K562 (cell line): ENCODE measurements at regions not wholly inside any gene's neighbourhood (a gene's known extent, or its start where the extent isn't known, plus 50 kb on each side); places are given as distances from the start of the nearest gene placed in this dataset.
"Not testable (repeated sequence)": the region's sequence is repeated elsewhere in the genome, so short reads cannot be mapped to it uniquely, and the experiment has no call there.

Source experiments
- ATAC-seq: fragments of 200-7000 bp; cut with Tn5 transposase; 3 replicates; pipeline ENCODE4 v1.9.1; 2020; ENCODE audit warnings: moderate library complexity
- BruUV-seq: library from RNA; stranded (reverse); fragments of 400-500 nt; replicated peaks from 2 replicates; lab custom pipeline; 2021; lab: Mats Ljungman, UMichigan
- CTCF ChIA-PET: fragments of 300-600 bp; formaldehyde crosslinking; extraction: SDS; loops from one replicate; lab custom pipeline; 2021; ENCODE audit warnings: low intra/inter-chr PET ratio; lab: Yijun Ruan, JAX
- POLR2A ChIA-PET: fragments of 300-600, 350-650 bp; sonication (Branson Sonifier 250); formaldehyde crosslinking; extraction: SDS; loops from one replicate; lab custom pipeline; 2021; ENCODE audit warnings: antibody characterized with exemption, inconsistent platforms; lab: Yijun Ruan, JAX
- DNase-seq, 4 experiments: peaks; one replicate each; pipeline versions ENCODE4 v3.0.0 to v3.0.0-alpha.2; 2011 to 2018; ENCODE audit warnings: low spot score in 3 of 4, mixed read lengths in 3 of 4; ENCODE audit errors: extremely low read depth in 1 of 4
- FAIRE-seq: peaks from 2 replicates; lab custom pipeline; 2011; peaks lifted over from hg19 to GRCh38; lab: Jason Lieb, UNC
- H2AFZ ChIP-seq: 2 replicates; pipeline ENCODE4 v1.6.0; 2011; ENCODE audit warnings: low read depth, low read length, control low read depth, inconsistent platforms
- H3K27ac ChIP-seq: fragments of 200-600 bp; 3 replicates; pipeline ENCODE4 v1.8.0; 2011; ENCODE audit warnings: low read depth, mild to moderate bottlenecking, control low read depth, inconsistent platforms, low read length, moderate library complexity, mixed read lengths; ENCODE audit errors: extremely low read depth
- H3K27me3 ChIP-seq, 2 experiments: fragments of 300-600 bp in 1 of 2; 2 replicates in 1 of 2; 3 replicates in 1 of 2; pipeline versions ENCODE4 v1.6.0 to v1.8.0; 2011; ENCODE audit warnings: inconsistent platforms in 2 of 2, low read length in 2 of 2, mild to moderate bottlenecking in 1 of 2, mixed read lengths in 1 of 2, moderate library complexity in 1 of 2; ENCODE audit not compliant: control insufficient read depth in 2 of 2, insufficient read depth in 2 of 2
- H3K36me3 ChIP-seq: fragments of 300-600 bp; 3 replicates; pipeline ENCODE4 v1.8.0; 2011; ENCODE audit warnings: mild to moderate bottlenecking, low read length, inconsistent platforms; ENCODE audit not compliant: control insufficient read depth, insufficient read depth
- H3K4me1 ChIP-seq, 2 experiments: fragments of 200-600 bp in 1 of 2; replicated peaks in 1 of 2; 2 replicates in 1 of 2; 3 replicates in 1 of 2; pipeline versions ENCODE4 v1.5.1 to v1.8.0; 2011; ENCODE audit warnings: inconsistent platforms in 2 of 2, low read length in 2 of 2, mild to moderate bottlenecking in 1 of 2, mixed read lengths in 1 of 2, moderate library complexity in 1 of 2; ENCODE audit not compliant: control insufficient read depth in 2 of 2, insufficient read depth in 2 of 2
- H3K4me2 ChIP-seq: 2 replicates; pipeline ENCODE4 v1.6.1; 2011; ENCODE audit warnings: low read length, control low read depth, inconsistent platforms, mixed read lengths; ENCODE audit not compliant: insufficient read depth
- H3K4me3 ChIP-seq: fragments of 200-600 bp; sonication (generic), shearing (Covaris generic); 2 replicates; pipeline ENCODE4 v1.5.1; 2016; ENCODE audit warnings: control low read depth, inconsistent platforms
- H3K79me2 ChIP-seq: fragments of 200-600 bp; 3 replicates; pipeline ENCODE4 v1.8.0; 2011; ENCODE audit warnings: low read length, inconsistent platforms; ENCODE audit not compliant: control insufficient read depth, insufficient read depth
- H3K9ac ChIP-seq, 2 experiments: 2 replicates each; pipeline versions ENCODE4 v1.6.0 to v1.6.1; 2011; ENCODE audit warnings: low read depth in 2 of 2, low read length in 2 of 2, control low read depth in 1 of 2, inconsistent platforms in 1 of 2, mild to moderate bottlenecking in 1 of 2, mixed read lengths in 1 of 2; ENCODE audit not compliant: insufficient read depth in 1 of 2
- H3K9me1 ChIP-seq: one replicate; pipeline ENCODE4 v1.6.0; 2011; ENCODE audit warnings: inconsistent platforms, mild to moderate bottlenecking, low read length, moderate library complexity; ENCODE audit not compliant: control insufficient read depth, insufficient read depth
- H3K9me3 ChIP-seq: replicated peaks from 2 replicates; pipeline ENCODE4 v1.5.1; 2011; ENCODE audit warnings: low read depth, low read length, inconsistent platforms; ENCODE audit not compliant: control insufficient read depth, insufficient read depth
- H4K20me1 ChIP-seq: replicated peaks from 2 replicates; pipeline ENCODE4 v1.6.1; 2011; ENCODE audit warnings: low read length, inconsistent platforms, mixed read lengths; ENCODE audit not compliant: control insufficient read depth, insufficient read depth
- EGR1 ChIP-seq: fragments of 450-650 bp; conservative IDR thresholded peaks from 2 replicates; pipeline ENCODE4 v1.6.1; 2017; ENCODE audit warnings: mild to moderate bottlenecking
- GABPA ChIP-seq: fragments of 200-800 bp; sonication (Bioruptor generic); conservative IDR thresholded peaks from 2 replicates; pipeline ENCODE4 v1.6.1; 2016; ENCODE audit warnings: low read depth, missing genetic modification characterization, missing compliant biosample characterization
- HNRNPH1 ChIP-seq: fragments of 200-400 bp; formaldehyde crosslinking; optimal IDR thresholded peaks from 2 replicates; pipeline ENCODE3; 2017; ENCODE audit warnings: low read depth, mild to moderate bottlenecking, low read length, moderate library complexity
- PTRF ChIP-seq: fragments of 450-650 bp; IDR thresholded peaks from 2 replicates; pipeline ENCODE4 v1.6.1; 2016; ENCODE audit warnings: mild to moderate bottlenecking, missing genetic modification characterization, missing compliant biosample characterization
- ZBTB17 ChIP-seq: fragments of 450-650 bp; formaldehyde crosslinking; IDR thresholded peaks from 2 replicates; pipeline ENCODE4 v1.4.0; 2020; ENCODE audit warnings: mild to moderate bottlenecking
- ZC3H8 ChIP-seq: fragments of 450-650 bp; IDR thresholded peaks from 2 replicates; pipeline ENCODE4 v1.6.1; 2017
- WGBS: fragments of 100-300 bp; shearing (Covaris generic); methylation state at CpG from one replicate; pipeline ENCODE4 v1.1.6; 2016; ENCODE audit warnings: low coverage, mixed read lengths; ENCODE audit not compliant: insufficient coverage; ENCODE audit errors: missing lambda C conversion rate; 5-methylcytosine and 5-hydroxymethylcytosine counted together
- in situ Hi-C: fragments of 300-500 bp; cut with MboI; formaldehyde crosslinking; loops from 4 replicates; pipeline ENCODE4 v1.15.0; 2018; ENCODE audit warnings: inconsistent platforms, mixed read lengths
- intact Hi-C: fragments of 100-400 bp; cut with micrococcal nuclease; formaldehyde crosslinking; loops from 2 replicates; pipeline ENCODE4 v1.14.2; 2022

- H2AFZ ChIP-seq, result no peak overlapping the region
- H3K27me3 ChIP-seq, result no peaks in the 10 kb centered on the region
- intact Hi-C loops (no loop called here), in situ Hi-C loops (no loop called here)
- TF ChIP-seq EGR1 (no peak), ZBTB17 (CRISPR knock-in tag) (no peak), PTRF (tag) (no peak), GABPA (tag) (no peak), HNRNPH1 (no peak), ZC3H8 (no peak)
- no peak overlapping the region for H3K27ac ChIP-seq
- no peak overlapping the region for H3K9ac ChIP-seq
- FAIRE-seq, result no peak
- ChIA-PET POLR2A (no interaction called here), CTCF (no interaction called here)
- H4K20me1 ChIP-seq, result no peaks in the 10 kb centered on the region
- H3K4me1 ChIP-seq, result no peaks in the 10 kb centered on the region
- no peak overlapping the region for H3K4me2 ChIP-seq
- no peaks in the 10 kb centered on the region for H3K9me3 ChIP-seq
- no peaks in the 10 kb centered on the region for H3K9me1 ChIP-seq
- no TSS peak for BruUV-seq
- ATAC-seq, result no peak
- H3K79me2 ChIP-seq, result no peaks in the 10 kb centered on the region
- no peaks in the 10 kb centered on the region for H3K36me3 ChIP-seq
- DNase-seq, result no peak
- no peak overlapping the region for H3K4me3 ChIP-seq
- 0% methylated on average over 3 of the region's 3 CpGs for WGBS
These were observed 1022.0 kb downstream of the NCAM2 start for GRCh38 chr21:22020221-22020620.

GRCh38 chr21:22023896-22024295, 1025.7 kb downstream of the NCAM2 start:
- intact Hi-C loops, POLR2A ChIA-PET, H3K27me3 ChIP-seq, H4K20me1 ChIP-seq, H3K4me2 ChIP-seq, BruUV-seq, H3K36me3 ChIP-seq, CTCF ChIA-PET, H3K27ac ChIP-seq, H3K4me1 ChIP-seq, in situ Hi-C loops, H3K9me3 ChIP-seq, H3K79me2 ChIP-seq, H3K9me1 ChIP-seq, FAIRE-seq, H3K9ac ChIP-seq, H3K4me3 ChIP-seq, ATAC-seq, DNase-seq, H2AFZ ChIP-seq: not testable (repeated sequence)
- WGBS, result 0% methylated on average over 2 of the region's 2 CpGs
